A549 (cell line): ENCODE measurements at regions not wholly inside any gene's neighbourhood (a gene's known extent, or its start where the extent isn't known, plus 50 kb on each side); places are given as distances from the start of the nearest gene placed in this dataset.

Source experiments
- CTCF ChIP-seq: fragments of >200 bp; sonication (Bioruptor Twin); formaldehyde crosslinking; IDR thresholded peaks from 3 replicates; pipeline ENCODE4 v1.5.1; 2016
- JUNB ChIP-seq: fragments of >200 bp; sonication (Bioruptor Twin); formaldehyde crosslinking; IDR thresholded peaks from 2 replicates; pipeline ENCODE4 v1.6.1; 2016
- MAZ ChIP-seq: fragments of 150-350 bp; IDR thresholded peaks from 2 replicates; pipeline ENCODE4 v1.6.1; 2014; ENCODE audit warnings: antibody characterized with exemption, low read depth, low read length, borderline replicate concordance
- NFE2L2 ChIP-seq: fragments of 150-350 bp; conservative IDR thresholded peaks from 2 replicates; pipeline ENCODE4 v1.6.1; 2014; ENCODE audit warnings: low read length
- POLR2A ChIP-seq: IDR thresholded peaks from 2 replicates; pipeline ENCODE4 v1.6.1; 2012; ENCODE audit warnings: mild to moderate bottlenecking, low read length
- RAD21 ChIP-seq, 2 experiments: fragments of >200 bp in 1 of 2; sonication (Bioruptor Twin) in 1 of 2; formaldehyde crosslinking in 1 of 2; IDR thresholded peaks in 1 of 2; conservative IDR thresholded peaks in 1 of 2; 2 replicates in 1 of 2; 3 replicates in 1 of 2; pipeline ENCODE4 v1.6.1; 2012 to 2018; ENCODE audit warnings: inconsistent platforms in 1 of 2
- TFCP2L1 ChIP-seq: fragments of 250-450 bp; sonication (Bioruptor Pico); IDR thresholded peaks from 2 replicates; pipeline ENCODE4 v1.5.0; 2021; ENCODE audit warnings: mild to moderate bottlenecking
- ZC3H11A ChIP-seq: fragments of 450-650 bp; IDR thresholded peaks from 2 replicates; pipeline ENCODE4 v1.6.1; 2014; ENCODE audit warnings: antibody characterized with exemption, mild to moderate bottlenecking

GRCh38 chr12:131448254-131448795 lies 262.6 kb upstream of the SFSWAP start:
- TF ChIP-seq CTCF (no peak), POLR2A (no peak), TFCP2L1 (no peak), RAD21 (conservative IDR thresholded peaks at IDR 0.05 in 1 of 2, IDR thresholded peaks at IDR 0.05 in 1 of 2) (no peak), JUNB (no peak), NFE2L2 (no peak), MAZ (no peak), ZC3H11A (no peak)
